H54 (cell line): ENCODE measurements at regions not wholly inside any gene's neighbourhood (a gene's known extent, or its start where the extent isn't known, plus 50 kb on each side); places are given as distances from the start of the nearest gene placed in this dataset.

Experiments used
- DNase-seq: peaks from one replicate; pipeline ENCODE4 v3.0.0; 2011; ENCODE audit warnings: low spot score, mixed read lengths; ENCODE audit not compliant: insufficient read length
- FAIRE-seq: peaks from 3 replicates; lab custom pipeline; 2011; peaks lifted over from hg19 to GRCh38; lab: Jason Lieb, UNC
- POLR2A ChIP-seq: IDR thresholded peaks from 2 replicates; pipeline ENCODE4 v1.6.1; 2011; ENCODE audit warnings: low read depth, mild to moderate bottlenecking, low read length

DNA sequence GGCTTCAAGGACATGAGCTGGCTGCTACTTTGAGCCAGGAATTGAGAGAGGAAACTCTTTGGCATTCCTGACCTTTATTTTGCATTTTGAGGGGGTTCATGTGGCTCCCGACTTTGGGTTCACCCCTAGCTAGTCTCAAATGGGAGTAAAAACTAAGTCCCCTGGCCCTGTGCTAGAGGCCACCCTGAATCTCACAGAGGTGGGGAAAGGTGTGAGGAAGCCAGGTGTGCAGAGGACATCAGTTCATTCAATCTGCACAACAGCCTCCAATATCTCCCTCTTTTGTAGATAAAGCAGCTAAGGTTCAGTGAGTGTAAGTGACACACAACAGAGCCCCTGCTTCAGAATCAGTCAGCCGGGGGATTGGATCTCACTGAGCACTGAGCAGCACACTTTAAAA lies 325.7 kb downstream of the DCDC2C start:
- TF ChIP-seq POLR2A, result no peak
- no peak for DNase-seq
- FAIRE-seq, result no peak

GRCh38 chr2:4039896-4040295 lies 336.5 kb downstream of the DCDC2C start:
- FAIRE-seq, result no peak
- TF ChIP-seq POLR2A, result no peak

DNA sequence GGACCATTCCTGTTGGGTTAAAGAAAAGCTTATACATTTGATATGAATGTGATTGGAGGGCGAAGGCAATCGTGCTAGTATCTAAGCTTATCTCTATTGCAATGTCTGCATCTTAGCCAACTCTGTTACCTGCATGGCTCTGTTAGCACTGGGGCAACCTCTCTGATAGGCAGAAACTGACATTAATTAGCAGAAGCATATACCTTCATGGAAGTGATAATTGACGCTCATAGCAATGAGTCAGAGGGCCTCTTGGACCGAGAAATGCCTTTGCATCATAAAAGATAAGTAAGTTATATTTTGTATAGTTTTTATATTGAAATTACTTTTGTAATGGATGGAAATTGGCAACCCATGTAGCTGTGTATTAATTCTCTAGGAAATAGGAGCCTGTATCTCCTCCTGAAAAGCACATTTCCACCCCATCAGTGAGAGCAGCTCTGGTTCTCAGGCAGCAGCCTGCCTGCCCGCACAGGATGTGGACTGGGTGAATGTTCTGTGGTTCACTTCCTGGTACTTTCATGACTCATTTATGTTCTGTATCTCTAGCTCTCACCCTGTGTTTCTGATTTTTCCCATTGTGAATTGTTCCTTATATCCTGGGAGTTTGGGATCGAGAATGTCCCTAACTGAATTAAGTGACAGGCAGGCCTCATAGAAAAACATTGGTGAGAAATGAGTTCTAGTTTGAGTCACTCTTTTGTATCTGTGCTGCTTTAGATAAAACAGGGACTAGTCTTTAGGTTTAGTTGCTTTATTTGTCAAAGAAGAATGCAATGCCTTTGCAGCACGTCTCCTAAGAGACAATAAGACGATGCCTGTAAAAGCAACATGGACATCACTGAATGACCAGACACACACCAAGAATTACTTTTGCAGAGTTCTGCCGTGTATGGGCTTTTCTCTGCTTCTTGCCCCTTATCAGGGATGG lies 344.9 kb downstream of the DCDC2C start:
- no peak for DNase-seq
- TF ChIP-seq POLR2A, result no peak
- no peak for FAIRE-seq

More at GRCh38 chr2:4039896-4040295, 336.5 kb downstream of the DCDC2C start:
- no peak for DNase-seq

DNA sequence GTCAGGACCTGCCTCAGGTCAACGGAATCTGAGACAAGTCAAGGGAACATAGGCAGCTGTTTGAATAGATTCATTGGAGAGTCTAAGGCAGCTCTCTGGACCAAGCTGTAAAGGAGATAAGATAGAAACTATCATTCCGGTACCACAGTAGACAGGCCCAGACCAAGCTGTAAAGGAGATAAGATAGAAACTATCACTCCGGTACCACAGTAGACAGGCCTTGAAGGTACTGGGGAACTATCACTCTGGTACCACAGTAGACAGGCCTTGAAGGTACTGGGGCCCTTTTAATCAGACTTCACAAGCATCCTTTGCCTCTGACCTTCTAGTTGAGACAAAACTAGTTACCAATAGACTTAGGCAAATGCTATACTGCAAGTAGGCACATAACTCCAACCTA lies 346.1 kb downstream of the DCDC2C start:
- no peak for TF ChIP-seq POLR2A
- FAIRE-seq (no peak), DNase-seq (no peak)

GRCh38 chr2:4053769-4054493 lies 350.6 kb downstream of the DCDC2C start:
- FAIRE-seq, result no peak
- no peak for DNase-seq
- TF ChIP-seq POLR2A, result no peak

DNA sequence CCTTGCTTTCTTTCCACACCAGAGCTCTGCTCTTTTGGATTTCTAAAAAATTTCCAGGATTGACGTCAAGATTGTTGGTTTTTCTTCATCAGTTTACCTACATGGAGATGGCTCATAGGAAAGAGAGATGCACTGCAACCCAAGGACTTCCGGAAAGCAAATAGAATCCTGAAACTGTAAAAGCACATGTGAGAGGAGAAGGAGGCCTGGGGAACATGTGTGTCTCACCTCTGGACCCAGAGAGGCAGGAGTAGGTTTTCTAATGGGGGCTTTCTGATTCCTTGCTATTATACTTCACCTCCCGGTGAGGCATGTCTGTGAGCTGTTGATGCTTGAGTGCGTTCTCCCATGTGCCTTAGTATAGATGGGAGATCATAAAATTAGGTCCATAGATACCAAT lies 362.8 kb downstream of the DCDC2C start:
- DNase-seq, result no peak
- no peak for TF ChIP-seq POLR2A
- no peak for FAIRE-seq

GRCh38 chr2:4073026-4073569 lies 369.7 kb downstream of the DCDC2C start:
- FAIRE-seq (no peak), DNase-seq (no peak)
- TF ChIP-seq POLR2A, result no peak

DNA sequence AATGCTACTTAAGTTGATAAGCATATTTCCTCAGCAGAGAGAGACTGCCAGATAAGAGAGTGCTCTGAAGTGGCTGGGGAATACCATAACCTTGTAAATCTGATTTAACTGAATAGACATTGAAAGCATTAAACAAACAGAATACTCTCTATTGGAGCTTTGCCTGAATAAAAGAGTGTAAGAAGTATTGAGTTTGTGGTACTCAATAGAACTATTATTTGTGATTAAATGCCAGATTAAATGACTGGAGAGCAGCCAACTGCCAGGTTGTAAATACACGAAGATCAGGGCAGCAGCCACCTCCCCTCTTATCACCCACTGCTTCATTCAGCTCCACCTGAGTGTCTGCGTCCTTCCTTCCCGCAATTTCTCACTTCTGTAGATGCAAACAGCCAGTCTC lies 373.6 kb downstream of the DCDC2C start:
- DNase-seq (no peak), FAIRE-seq (no peak)

DNA sequence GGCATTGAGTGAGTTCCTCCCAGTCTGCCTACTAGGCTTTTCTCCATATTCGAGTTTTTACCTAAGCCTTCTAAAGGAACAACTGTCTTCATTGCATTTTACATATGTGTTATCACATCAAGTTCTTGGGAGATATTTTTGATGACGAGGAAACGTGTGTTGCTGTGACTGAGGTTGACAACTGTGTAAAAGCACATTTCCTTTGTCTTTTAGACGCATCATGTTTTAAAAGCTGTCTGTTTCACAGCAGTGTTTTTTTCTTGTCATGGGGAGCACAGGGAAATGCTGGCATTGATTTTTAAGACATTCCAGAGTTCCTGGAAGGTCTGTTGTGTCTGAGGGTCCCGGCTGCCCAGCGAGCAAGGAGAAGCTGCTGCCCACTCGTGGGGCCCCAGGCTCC lies 381.8 kb downstream of the DCDC2C start:
- FAIRE-seq (no peak), DNase-seq (no peak)
- TF ChIP-seq POLR2A, result no peak

More for the DNA sequence above, 373.6 kb downstream of the DCDC2C start:
- TF ChIP-seq POLR2A, result no peak

DNA sequence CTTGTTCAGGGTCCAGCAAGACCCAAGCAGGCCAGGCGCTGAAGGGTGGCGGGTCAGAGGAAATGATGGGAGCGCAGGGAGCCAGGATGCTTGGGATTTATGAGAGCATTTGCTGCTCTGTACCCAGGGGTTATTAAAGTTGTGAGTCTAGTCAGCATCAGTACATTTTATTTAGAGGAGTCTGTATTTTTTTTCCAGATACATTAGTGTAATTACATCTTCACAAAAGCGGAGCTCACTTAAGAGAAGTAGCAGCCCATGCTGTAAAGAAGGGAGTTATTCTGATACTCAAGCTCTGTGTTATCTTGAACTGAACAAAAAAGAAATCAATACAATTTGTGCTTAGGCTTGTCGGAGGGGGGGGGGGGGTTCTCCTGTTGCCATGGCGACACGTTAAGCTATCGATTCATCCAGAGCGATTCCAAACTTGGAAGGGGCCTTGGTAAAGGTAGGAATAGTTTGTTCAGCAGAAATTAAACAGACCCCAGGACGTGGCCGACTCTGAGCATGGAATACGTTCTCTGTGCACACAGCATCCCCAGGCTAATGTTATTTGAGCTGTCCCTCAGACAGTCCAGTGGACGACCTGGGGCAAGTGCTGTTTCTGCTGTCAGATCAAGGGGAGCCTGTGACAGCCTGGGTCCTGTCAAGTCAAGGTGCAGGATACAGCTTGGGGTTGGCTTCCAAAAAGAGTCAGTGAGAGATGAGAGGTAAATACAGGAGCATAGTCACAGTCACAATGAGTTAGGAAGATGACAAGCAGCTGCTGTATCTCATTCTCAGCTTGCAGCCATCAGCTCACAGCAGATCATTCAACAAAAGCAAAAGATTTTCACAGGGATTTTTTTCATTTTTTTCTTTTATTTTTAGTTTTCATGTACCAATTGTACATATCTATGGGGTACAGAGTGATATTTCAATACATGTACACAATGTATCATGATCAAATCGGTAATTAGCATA lies 387.6 kb downstream of the DCDC2C start:
- no peak for FAIRE-seq
- TF ChIP-seq POLR2A, result no peak
- no peak for DNase-seq

- no peak for TF ChIP-seq POLR2A
- no peak for FAIRE-seq
- no peak for DNase-seq
Observed at GRCh38 chr2:4091869-4092268, 388.5 kb downstream of the DCDC2C start.

DNA sequence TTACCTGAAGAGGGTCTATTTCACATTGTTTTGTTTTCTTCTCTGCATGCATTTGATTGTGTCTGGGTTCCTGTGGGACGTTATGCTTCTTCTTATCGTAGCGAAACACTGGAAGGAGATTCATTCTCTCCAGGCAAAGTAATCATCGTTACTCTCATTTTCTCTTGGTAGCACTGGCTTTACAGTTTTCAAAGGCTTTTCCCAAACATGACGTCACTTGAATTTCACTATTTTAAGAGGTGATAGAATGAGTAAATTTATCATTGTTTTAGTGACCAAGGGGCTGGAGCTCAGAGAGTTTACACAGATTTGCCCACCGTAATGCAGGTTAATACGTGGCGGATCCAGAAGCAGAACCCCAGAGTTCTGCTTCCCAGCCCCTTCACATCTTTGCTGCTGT lies 391.4 kb downstream of the DCDC2C start:
- no peak for DNase-seq
- FAIRE-seq, result no peak
- no peak for TF ChIP-seq POLR2A
